ENCODE measurements at regions not wholly inside any gene's neighbourhood (a gene's known extent, or its start where the extent isn't known, plus 50 kb on each side); places are given as distances from the start of the nearest gene placed in this dataset.

DNA sequence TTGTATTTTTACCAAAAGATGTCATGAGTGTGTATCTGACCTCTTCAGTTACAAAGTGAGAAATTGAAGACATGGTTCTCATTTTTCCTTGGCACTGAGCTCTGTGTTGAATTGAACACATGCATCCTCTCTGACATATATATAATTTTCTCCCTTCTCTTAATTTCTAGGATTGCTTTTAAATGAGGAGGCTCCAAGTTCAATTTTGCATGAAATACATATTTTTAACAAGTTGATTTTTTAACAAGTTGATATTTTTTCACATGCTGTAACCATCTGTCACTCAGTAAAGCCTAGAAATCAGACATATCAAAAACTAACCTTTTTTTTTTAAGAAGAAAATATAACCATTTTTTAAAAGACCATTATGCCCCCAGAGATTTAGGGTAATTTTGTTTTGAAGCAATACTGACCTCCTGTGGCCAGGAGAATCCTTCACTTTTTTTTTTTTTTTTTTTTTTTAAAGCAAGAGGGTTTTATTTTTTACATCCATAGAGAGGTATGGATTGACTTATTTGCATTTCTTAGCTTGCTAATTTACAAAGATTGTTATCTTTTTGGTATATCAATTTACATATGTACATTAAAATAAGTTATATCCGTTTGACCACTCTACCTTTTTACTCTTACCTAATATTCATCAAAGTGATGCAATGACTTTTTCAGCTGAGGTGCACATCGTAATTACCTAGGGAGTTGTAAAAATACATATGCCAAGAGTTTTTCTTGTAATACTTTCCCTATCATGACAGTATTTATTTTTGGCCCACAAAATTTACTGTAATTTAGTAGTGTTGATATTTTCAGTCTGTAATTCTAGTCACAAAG is 161.8 kb downstream of the SOCS6 start:
- Histone ChIP-seq H3K56ac (ENCODE audit: low read length) (no peak overlapping the region), H2BK15ac (replicated peaks; ENCODE audit: low read depth) (no peak overlapping the region), H3K4me1 (ENCODE audit: control insufficient read depth, low read depth, low read length) (no peaks in the 10 kb centered on the region), H3K23ac (ENCODE audit: low read length) (no peak overlapping the region), H3K36me3 (ENCODE audit: control insufficient read depth, insufficient read depth, low read length) (no peaks in the 10 kb centered on the region), H3K4ac (ENCODE audit: low read depth, low read length) (no peak overlapping the region), H2BK120ac (ENCODE audit: low read depth, low read length) (no peak overlapping the region), H2AK5ac (ENCODE audit: low read length) (no peak overlapping the region), H4K5ac (ENCODE audit: low read length) (no peak overlapping the region), H3K27me3 (ENCODE audit: insufficient read depth, low read length, poor library complexity) (no peaks in the 10 kb centered on the region), H4K8ac (ENCODE audit: low read depth, low read length) (no peak overlapping the region), H3K4me3 (ENCODE audit: low read length) (no peak overlapping the region), H3K9ac (ENCODE audit: low read length) (no peak overlapping the region), H3K79me1 (ENCODE audit: low read length) (no peaks in the 10 kb centered on the region), H3K18ac (ENCODE audit: low read length) (no peak overlapping the region), H3K4me2 (ENCODE audit: low read length) (no peak overlapping the region), H2BK5ac (ENCODE audit: low read length) (no peak overlapping the region), H3K79me2 (ENCODE audit: control insufficient read depth, insufficient read depth, low read length) (no peaks in the 10 kb centered on the region), H3K27ac (ENCODE audit: low read depth, low read length) (no peak overlapping the region)
- no peak for DNase-seq
- no CpG with 5 or more reads among the region's 2 CpGs for WGBS (ENCODE audit: extremely low coverage, insufficient coverage, low lambda C conversion rate)

DNA sequence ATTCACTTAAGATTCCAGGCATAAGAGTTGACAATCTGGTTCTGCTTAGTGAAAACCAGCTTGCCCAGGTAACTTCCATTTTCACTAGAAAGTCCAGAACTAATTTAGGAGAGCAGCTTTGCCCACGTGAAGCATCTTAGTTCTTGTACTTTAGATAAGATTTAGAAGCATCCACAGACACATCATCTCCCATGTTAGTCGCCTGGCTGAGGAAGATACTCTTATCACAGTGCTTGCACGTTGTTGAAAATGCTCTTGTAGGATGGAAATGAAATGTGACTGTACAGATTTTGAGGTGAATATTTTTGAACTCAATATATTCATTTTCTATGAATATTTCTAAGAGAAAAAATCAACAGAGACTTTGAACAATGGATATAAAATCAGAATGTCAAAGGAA is 159.7 kb downstream of the SOCS6 start:
- no peak overlapping the region for H3K4me2 ChIP-seq (ENCODE audit: low read length)
- no peak overlapping the region for H3K23ac ChIP-seq (ENCODE audit: low read length)
- no peak for DNase-seq
- no peak overlapping the region for H2BK15ac ChIP-seq (replicated peaks; ENCODE audit: low read depth)
- H3K79me2 ChIP-seq (ENCODE audit: control insufficient read depth, insufficient read depth, low read length), result no peaks in the 10 kb centered on the region
- no peak overlapping the region for H3K9ac ChIP-seq (ENCODE audit: low read length)
- H3K36me3 ChIP-seq (ENCODE audit: control insufficient read depth, insufficient read depth, low read length), result no peaks in the 10 kb centered on the region
- no peak overlapping the region for H3K4me3 ChIP-seq (ENCODE audit: low read length)
- H4K8ac ChIP-seq (ENCODE audit: low read depth, low read length), result no peak overlapping the region
- H3K18ac ChIP-seq (ENCODE audit: low read length), result no peak overlapping the region
- no peak overlapping the region for H2BK5ac ChIP-seq (ENCODE audit: low read length)
- H2BK120ac ChIP-seq (ENCODE audit: low read depth, low read length), result no peak overlapping the region
- H3K4ac ChIP-seq (ENCODE audit: low read depth, low read length), result no peak overlapping the region
- WGBS (ENCODE audit: extremely low coverage, insufficient coverage, low lambda C conversion rate), result no CpG with 5 or more reads among the region's 3 CpGs
- H4K5ac ChIP-seq (ENCODE audit: low read length), result no peak overlapping the region
- H3K4me1 ChIP-seq (ENCODE audit: control insufficient read depth, low read depth, low read length), result no peaks in the 10 kb centered on the region
- no peaks in the 10 kb centered on the region for H3K79me1 ChIP-seq (ENCODE audit: low read length)
- H3K56ac ChIP-seq (ENCODE audit: low read length), result no peak overlapping the region
- no peak overlapping the region for H3K27ac ChIP-seq (ENCODE audit: low read depth, low read length)
- H3K27me3 ChIP-seq (ENCODE audit: insufficient read depth, low read length, poor library complexity), result no peaks in the 10 kb centered on the region
- H2AK5ac ChIP-seq (ENCODE audit: low read length), result no peak overlapping the region

DNA sequence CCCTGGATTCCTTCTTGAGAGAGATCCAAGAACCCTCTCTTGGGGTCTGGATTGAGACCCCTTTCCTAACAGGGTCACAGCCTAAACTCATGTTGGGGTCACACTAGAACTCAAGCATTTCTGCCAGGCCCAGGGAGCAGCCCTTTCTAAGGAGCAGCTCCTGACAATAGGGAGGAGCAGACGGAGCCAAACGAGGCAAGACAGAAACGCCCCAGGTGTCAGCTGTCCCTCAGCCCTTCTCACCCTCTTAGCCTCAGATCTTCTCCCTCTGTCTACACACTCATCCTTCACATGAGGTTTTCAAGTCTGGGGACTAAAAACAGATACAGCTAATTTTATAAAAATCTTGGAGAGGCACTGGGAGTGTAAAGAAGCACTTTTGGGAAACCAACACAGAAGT is 157.2 kb downstream of the SOCS6 start:
- DNase-seq, result no peak
- H3K18ac ChIP-seq (ENCODE audit: low read length), result no peak overlapping the region
- H3K4me2 ChIP-seq (ENCODE audit: low read length), result no peak overlapping the region
- no peak overlapping the region for H4K5ac ChIP-seq (ENCODE audit: low read length)
- H3K79me2 ChIP-seq (ENCODE audit: control insufficient read depth, insufficient read depth, low read length), result no peaks in the 10 kb centered on the region
- no peak overlapping the region for H4K8ac ChIP-seq (ENCODE audit: low read depth, low read length)
- H2BK15ac ChIP-seq (replicated peaks; ENCODE audit: low read depth), result no peak overlapping the region
- H2AK5ac ChIP-seq (ENCODE audit: low read length), result no peak overlapping the region
- H3K79me1 ChIP-seq (ENCODE audit: low read length), result no peaks in the 10 kb centered on the region
- no peak overlapping the region for H2BK120ac ChIP-seq (ENCODE audit: low read depth, low read length)
- H3K9ac ChIP-seq (ENCODE audit: low read length), result no peak overlapping the region
- H3K4ac ChIP-seq (ENCODE audit: low read depth, low read length), result no peak overlapping the region
- no peaks in the 10 kb centered on the region for H3K4me1 ChIP-seq (ENCODE audit: control insufficient read depth, low read depth, low read length)
- no peak overlapping the region for H3K27ac ChIP-seq (ENCODE audit: low read depth, low read length)
- no peak overlapping the region for H2BK5ac ChIP-seq (ENCODE audit: low read length)
- no peaks in the 10 kb centered on the region for H3K36me3 ChIP-seq (ENCODE audit: control insufficient read depth, insufficient read depth, low read length)
- H3K4me3 ChIP-seq (ENCODE audit: low read length), result no peak overlapping the region
- H3K23ac ChIP-seq (ENCODE audit: low read length), result no peak overlapping the region
- WGBS (ENCODE audit: extremely low coverage, insufficient coverage, low lambda C conversion rate), result no CpG with 5 or more reads among the region's 3 CpGs
- no peak overlapping the region for H3K56ac ChIP-seq (ENCODE audit: low read length)
- H3K27me3 ChIP-seq (ENCODE audit: insufficient read depth, low read length, poor library complexity), result no peaks in the 10 kb centered on the region

DNA sequence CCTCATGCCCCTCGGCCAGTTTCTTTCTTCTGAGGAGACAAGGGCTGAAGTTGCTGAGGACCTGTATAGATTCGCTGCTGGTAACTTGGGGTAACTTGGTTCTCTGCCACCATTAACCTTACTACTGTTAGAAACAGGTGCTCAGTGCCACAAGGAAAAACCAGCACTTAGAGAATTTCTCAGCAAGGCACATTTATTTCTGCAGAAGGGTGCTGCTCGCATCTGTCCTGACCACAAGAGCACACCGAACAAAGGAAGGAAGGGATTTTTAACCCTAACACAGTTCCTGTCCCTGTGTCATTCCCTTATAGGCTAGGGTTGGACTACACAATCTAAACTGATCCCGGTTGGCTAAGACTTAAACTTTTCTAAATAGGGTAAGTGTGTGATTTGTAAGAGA is 154.1 kb downstream of the SOCS6 start:
- H3K18ac ChIP-seq (ENCODE audit: low read length), result no peak overlapping the region
- WGBS (ENCODE audit: extremely low coverage, insufficient coverage, low lambda C conversion rate), result no CpG with 5 or more reads among the region's 5 CpGs
- no peak overlapping the region for H3K4me3 ChIP-seq (ENCODE audit: low read length)

DNA sequence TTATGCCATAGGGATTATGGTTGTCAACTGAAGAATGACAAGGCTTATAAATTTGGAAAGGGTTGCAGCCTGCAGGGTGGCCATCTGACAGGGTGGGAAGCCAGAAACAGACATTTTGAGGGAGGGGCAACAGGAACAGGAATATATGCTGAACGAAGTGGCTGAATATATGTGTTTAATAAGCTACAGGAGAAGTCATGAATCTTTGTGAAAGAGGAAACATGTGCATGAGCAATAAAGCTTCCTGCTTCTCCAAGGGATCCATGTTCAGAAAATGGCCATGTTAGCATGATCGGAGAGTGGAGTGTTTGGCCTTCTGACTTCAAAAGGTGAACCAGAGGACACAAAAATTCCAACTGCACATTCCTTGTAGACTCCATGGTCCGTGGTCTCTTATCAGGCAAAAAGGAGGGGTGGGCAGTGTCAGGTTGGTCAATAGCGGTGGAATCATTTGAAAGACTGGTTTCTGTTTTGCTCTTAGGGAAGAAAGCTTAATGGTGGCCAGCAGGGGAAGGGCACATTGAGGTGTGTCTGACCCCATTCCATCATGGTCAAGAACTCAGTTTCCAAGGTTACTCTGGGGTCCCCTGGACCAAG is 144.1 kb downstream of the SOCS6 start:
- no CpG with 5 or more reads among the region's 4 CpGs for WGBS (ENCODE audit: extremely low coverage, insufficient coverage, low lambda C conversion rate)
- no peak overlapping the region for H3K4me2 ChIP-seq (ENCODE audit: low read length)
- H3K56ac ChIP-seq (ENCODE audit: low read length), result no peak overlapping the region
- H2BK5ac ChIP-seq (ENCODE audit: low read length), result no peak overlapping the region
- no peak overlapping the region for H3K23ac ChIP-seq (ENCODE audit: low read length)
- no peak overlapping the region for H3K18ac ChIP-seq (ENCODE audit: low read length)
- peak overlapping the region; percentile 14 for H2AK5ac ChIP-seq (ENCODE audit: low read length)
- H3K9ac ChIP-seq (ENCODE audit: low read length), result no peak overlapping the region
- no peaks in the 10 kb centered on the region for H3K4me1 ChIP-seq (ENCODE audit: control insufficient read depth, low read depth, low read length)
- H3K79me1 ChIP-seq (ENCODE audit: low read length), result no peaks in the 10 kb centered on the region
- no peaks in the 10 kb centered on the region for H3K79me2 ChIP-seq (ENCODE audit: control insufficient read depth, insufficient read depth, low read length)
- no peak overlapping the region for H4K5ac ChIP-seq (ENCODE audit: low read length)
- H3K4ac ChIP-seq (ENCODE audit: low read depth, low read length), result no peak overlapping the region
- H3K36me3 ChIP-seq (ENCODE audit: control insufficient read depth, insufficient read depth, low read length), result no peaks in the 10 kb centered on the region
- no peak for DNase-seq
- no peak overlapping the region for H3K4me3 ChIP-seq (ENCODE audit: low read length)
- H3K27me3 ChIP-seq (ENCODE audit: insufficient read depth, low read length, poor library complexity), result no peaks in the 10 kb centered on the region
- no peak overlapping the region for H4K8ac ChIP-seq (ENCODE audit: low read depth, low read length)
- H3K27ac ChIP-seq (ENCODE audit: low read depth, low read length), result no peak overlapping the region
- no peak overlapping the region for H2BK120ac ChIP-seq (ENCODE audit: low read depth, low read length)
- no peak overlapping the region for H2BK15ac ChIP-seq (replicated peaks; ENCODE audit: low read depth)

More for the DNA sequence above, 154.1 kb downstream of the SOCS6 start:
- H3K79me2 ChIP-seq (ENCODE audit: control insufficient read depth, insufficient read depth, low read length), result no peaks in the 10 kb centered on the region
- no peak overlapping the region for H3K27ac ChIP-seq (ENCODE audit: low read depth, low read length)
- no peak overlapping the region for H3K4ac ChIP-seq (ENCODE audit: low read depth, low read length)
- no peaks in the 10 kb centered on the region for H3K79me1 ChIP-seq (ENCODE audit: low read length)
- peak; percentile 37 for DNase-seq
- no peak overlapping the region for H4K8ac ChIP-seq (ENCODE audit: low read depth, low read length)
- no peak overlapping the region for H3K4me2 ChIP-seq (ENCODE audit: low read length)
- no peak overlapping the region for H3K56ac ChIP-seq (ENCODE audit: low read length)
- H3K23ac ChIP-seq (ENCODE audit: low read length), result no peak overlapping the region
- H2BK15ac ChIP-seq (replicated peaks; ENCODE audit: low read depth), result no peak overlapping the region
- no peaks in the 10 kb centered on the region for H3K4me1 ChIP-seq (ENCODE audit: control insufficient read depth, low read depth, low read length)
- H4K5ac ChIP-seq (ENCODE audit: low read length), result no peak overlapping the region
- no peak overlapping the region for H2BK5ac ChIP-seq (ENCODE audit: low read length)
- H3K36me3 ChIP-seq (ENCODE audit: control insufficient read depth, insufficient read depth, low read length), result no peaks in the 10 kb centered on the region
- no peaks in the 10 kb centered on the region for H3K27me3 ChIP-seq (ENCODE audit: insufficient read depth, low read length, poor library complexity)
- H2AK5ac ChIP-seq (ENCODE audit: low read length), result no peak overlapping the region
- no peak overlapping the region for H2BK120ac ChIP-seq (ENCODE audit: low read depth, low read length)
- no peak overlapping the region for H3K9ac ChIP-seq (ENCODE audit: low read length)
